Duodenal mucosa (tissue), 2 donors: ENCODE measurements at regions not wholly inside any gene's neighbourhood (a gene's known extent, or its start where the extent isn't known, plus 50 kb on each side); places are given as distances from the start of the nearest gene placed in this dataset.

ENCODE experiments used
- H3K27ac ChIP-seq: one replicate; pipeline ENCODE4 v1.7.0; 2013; ENCODE audit warnings: low read depth, low read length
- H3K27me3 ChIP-seq, 2 donors: one replicate each; pipeline ENCODE4 v1.7.0; 2013; ENCODE audit warnings: low read length in 2 of 2, control low read depth in 1 of 2; ENCODE audit not compliant: insufficient read depth in 2 of 2, control insufficient read depth in 1 of 2
- H3K36me3 ChIP-seq, 2 donors: one replicate each; pipeline ENCODE4 v1.7.0; 2013; ENCODE audit warnings: low read length in 2 of 2, control low read depth in 1 of 2; ENCODE audit not compliant: insufficient read depth in 2 of 2, control insufficient read depth in 1 of 2
- H3K4me1 ChIP-seq, 2 donors: one replicate each; pipeline ENCODE4 v1.7.0; 2013; ENCODE audit warnings: low read length in 2 of 2, control low read depth in 1 of 2; ENCODE audit not compliant: insufficient read depth in 2 of 2, control insufficient read depth in 1 of 2
- H3K4me3 ChIP-seq, 2 donors: one replicate each; pipeline ENCODE4 v1.7.0; 2013; ENCODE audit warnings: low read length in 2 of 2, low read depth in 1 of 2
- H3K9ac ChIP-seq, 2 donors: one replicate each; pipeline ENCODE4 v1.7.0; 2013; ENCODE audit warnings: low read length in 2 of 2, low read depth in 1 of 2
- H3K9me3 ChIP-seq, 2 donors: one replicate each; pipeline ENCODE4 v1.7.0; 2013; ENCODE audit warnings: low read length in 2 of 2, control low read depth in 1 of 2; ENCODE audit not compliant: control insufficient read depth in 1 of 2

GRCh38 chr12:24222968-24223367 is 273.5 kb upstream of the SOX5 start:
- no peaks in the 10 kb centered on the region for H3K36me3 ChIP-seq
- H3K27me3 ChIP-seq = no peaks in the 10 kb centered on the region
- H3K9ac ChIP-seq = no peak overlapping the region
- no peak overlapping the region for H3K4me3 ChIP-seq
- no peaks in the 10 kb centered on the region for H3K9me3 ChIP-seq
- no peak overlapping the region for H3K27ac ChIP-seq
- H3K4me1 ChIP-seq = no peaks in the 10 kb centered on the region

- Histone ChIP-seq H3K4me1 (no peaks in the 10 kb centered on the region), H3K9ac (no peak overlapping the region), H3K27me3 (no peaks in the 10 kb centered on the region), H3K4me3 (no peak overlapping the region), H3K9me3 (no peaks in the 10 kb centered on the region), H3K27ac (no peak overlapping the region), H3K36me3 (no peaks in the 10 kb centered on the region)
These were observed 263.0 kb upstream of the SOX5 start for GRCh38 chr12:24212496-24212895.

- Histone ChIP-seq H3K27ac (no peak overlapping the region), H3K4me3 (no peak overlapping the region), H3K27me3 (no peaks in the 10 kb centered on the region), H3K9ac (no peak overlapping the region), H3K4me1 (no peaks in the 10 kb centered on the region), H3K36me3 (no peaks in the 10 kb centered on the region), H3K9me3 (no peaks in the 10 kb centered on the region)
These were observed 257.2 kb upstream of the SOX5 start for GRCh38 chr12:24206621-24207020.

- H3K4me3 ChIP-seq = no peak overlapping the region
- H3K27ac ChIP-seq = no peak overlapping the region
- H3K4me1 ChIP-seq = no peaks in the 10 kb centered on the region
- H3K27me3 ChIP-seq = no peaks in the 10 kb centered on the region
- H3K9ac ChIP-seq = no peak overlapping the region
- no peaks in the 10 kb centered on the region for H3K9me3 ChIP-seq
- H3K36me3 ChIP-seq = no peaks in the 10 kb centered on the region
These were observed 251.9 kb upstream of the SOX5 start for GRCh38 chr12:24201258-24201970.

- no peak overlapping the region for H3K9ac ChIP-seq
- no peaks in the 10 kb centered on the region for H3K36me3 ChIP-seq
- no peak overlapping the region for H3K4me3 ChIP-seq
- no peaks in the 10 kb centered on the region for H3K4me1 ChIP-seq
- H3K27me3 ChIP-seq = no peaks in the 10 kb centered on the region
- no peak overlapping the region for H3K27ac ChIP-seq
- no peaks in the 10 kb centered on the region for H3K9me3 ChIP-seq
These were observed 250.5 kb upstream of the SOX5 start for GRCh38 chr12:24200010-24200409.

- Histone ChIP-seq H3K9ac (no peak overlapping the region), H3K36me3 (no peaks in the 10 kb centered on the region), H3K4me1 (no peaks in the 10 kb centered on the region), H3K27ac (no peak overlapping the region), H3K27me3 (no peaks in the 10 kb centered on the region), H3K9me3 (no peaks in the 10 kb centered on the region), H3K4me3 (no peak overlapping the region)
These were observed 249.6 kb upstream of the SOX5 start for GRCh38 chr12:24198936-24199671.

- H3K4me1 ChIP-seq = no peaks in the 10 kb centered on the region
These were observed 248.6 kb upstream of the SOX5 start for GRCh38 chr12:24198070-24198469.

GRCh38 chr12:24197532-24197931 is 248.1 kb upstream of the SOX5 start:
- no peak overlapping the region for H3K9ac ChIP-seq
- H3K27me3 ChIP-seq = no peaks in the 10 kb centered on the region
- no peaks in the 10 kb centered on the region for H3K36me3 ChIP-seq
- H3K9me3 ChIP-seq = no peaks in the 10 kb centered on the region
- H3K4me3 ChIP-seq = no peak overlapping the region
- H3K27ac ChIP-seq = no peak overlapping the region
- no peaks in the 10 kb centered on the region for H3K4me1 ChIP-seq

More at GRCh38 chr12:24198070-24198469, 248.6 kb upstream of the SOX5 start:
- Histone ChIP-seq H3K4me3 (no peak overlapping the region), H3K36me3 (no peaks in the 10 kb centered on the region), H3K9ac (no peak overlapping the region), H3K9me3 (no peaks in the 10 kb centered on the region), H3K27ac (no peak overlapping the region), H3K27me3 (no peaks in the 10 kb centered on the region)

GRCh38 chr12:24195063-24195462 is 245.6 kb upstream of the SOX5 start:
- no peak overlapping the region for H3K27ac ChIP-seq
- H3K9ac ChIP-seq = no peak overlapping the region
- H3K27me3 ChIP-seq = no peaks in the 10 kb centered on the region
- H3K4me3 ChIP-seq = no peak overlapping the region
- no peaks in the 10 kb centered on the region for H3K4me1 ChIP-seq
- no peaks in the 10 kb centered on the region for H3K9me3 ChIP-seq
- H3K36me3 ChIP-seq = no peaks in the 10 kb centered on the region

GRCh38 chr12:24191117-24191516 is 241.6 kb upstream of the SOX5 start:
- Histone ChIP-seq H3K27me3 (no peaks in the 10 kb centered on the region), H3K4me1 (no peaks in the 10 kb centered on the region), H3K4me3 (no peak overlapping the region), H3K36me3 (no peaks in the 10 kb centered on the region), H3K27ac (no peak overlapping the region), H3K9ac (no peak overlapping the region), H3K9me3 (no peaks in the 10 kb centered on the region)
